Activated CD4-positive, alpha-beta T cell treated with anti-CD3 and anti-CD28 coated beads for 24 hours (primary cell): ENCODE measurements at regions not wholly inside any gene's neighbourhood (a gene's known extent, or its start where the extent isn't known, plus 50 kb on each side); places are given as distances from the start of the nearest gene placed in this dataset.

Experiments used
- DNase-seq, 2 donors: peaks; one replicate each; pipeline ENCODE4 v3.0.0-alpha.2; 2020; ENCODE audit warnings: low read depth in 2 of 2

- no peak for DNase-seq
Observed at GRCh38 chr10:124265776-124266467, 152.8 kb downstream of the OAT start.

DNA sequence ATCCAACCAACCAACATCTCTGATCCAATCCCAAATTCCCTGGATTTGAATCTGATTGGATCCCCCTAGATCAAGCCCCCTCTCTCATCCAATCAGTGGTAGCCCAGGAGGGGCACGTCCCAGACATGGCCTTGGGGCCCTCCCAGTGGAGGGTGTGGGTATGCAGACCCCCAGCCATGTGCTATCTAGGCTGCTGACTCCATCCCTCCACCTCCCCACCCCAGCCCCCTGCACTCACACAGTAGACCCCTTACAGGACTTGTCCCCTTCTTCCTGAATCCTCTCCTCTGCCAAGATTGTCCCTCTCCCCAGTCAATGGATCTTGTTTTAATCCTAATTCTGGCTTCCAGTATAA, 153.4 kb downstream of the OAT start:
- DNase-seq, result no peak

DNA sequence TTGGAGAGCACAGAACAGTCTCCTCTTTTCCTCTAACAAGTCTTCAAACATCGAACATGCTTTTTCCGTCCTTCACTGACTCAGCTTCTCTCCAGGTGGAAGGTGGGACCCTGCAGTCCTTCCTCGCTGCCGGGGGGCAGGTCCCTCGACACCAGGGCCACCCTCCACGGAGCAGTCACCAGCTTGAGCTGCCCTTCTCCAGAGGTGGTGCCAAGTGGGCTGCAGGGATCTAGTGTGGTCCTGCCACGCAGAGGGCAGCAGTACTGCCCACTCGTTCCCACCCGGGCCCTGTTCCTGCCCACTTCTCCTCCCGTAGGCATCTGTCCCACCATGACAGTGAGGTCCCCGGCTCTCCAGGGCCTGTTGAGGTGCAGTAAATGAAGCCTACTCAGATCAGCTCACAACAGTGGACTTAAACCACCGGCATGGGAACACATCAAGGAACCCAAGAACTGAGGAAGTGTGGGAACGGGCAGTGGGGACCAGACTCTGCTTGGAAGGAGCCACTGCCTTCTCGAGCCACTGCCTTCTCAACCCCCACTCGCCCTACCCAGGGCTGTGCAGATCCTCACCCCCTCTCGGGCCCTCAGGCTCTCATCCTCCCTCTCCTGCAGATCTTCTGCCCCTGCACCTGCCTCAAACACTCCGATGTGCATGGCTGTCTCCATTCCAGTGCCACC, 153.9 kb downstream of the OAT start:
- DNase-seq, result no peak

DNA sequence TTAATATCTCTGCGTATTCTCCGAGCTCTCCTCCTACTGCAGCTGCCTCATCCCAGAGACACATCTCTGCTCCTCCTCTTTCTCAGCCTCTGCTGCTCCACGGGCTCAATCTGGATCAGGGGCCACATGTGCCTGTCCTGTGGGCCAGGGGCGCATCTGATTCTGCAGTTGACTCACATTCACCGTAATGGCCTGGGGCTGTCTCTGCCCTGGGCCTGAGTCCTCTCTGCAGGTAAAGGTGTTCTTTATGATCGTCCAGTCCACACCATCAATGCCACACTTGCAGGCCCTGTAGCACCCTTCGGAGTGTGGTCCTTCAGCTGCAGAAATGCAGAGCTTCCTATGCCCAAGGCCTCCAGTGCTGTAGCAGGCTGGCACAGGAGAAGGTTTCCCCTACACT, 154.5 kb downstream of the OAT start:
- DNase-seq, result no peak

DNA sequence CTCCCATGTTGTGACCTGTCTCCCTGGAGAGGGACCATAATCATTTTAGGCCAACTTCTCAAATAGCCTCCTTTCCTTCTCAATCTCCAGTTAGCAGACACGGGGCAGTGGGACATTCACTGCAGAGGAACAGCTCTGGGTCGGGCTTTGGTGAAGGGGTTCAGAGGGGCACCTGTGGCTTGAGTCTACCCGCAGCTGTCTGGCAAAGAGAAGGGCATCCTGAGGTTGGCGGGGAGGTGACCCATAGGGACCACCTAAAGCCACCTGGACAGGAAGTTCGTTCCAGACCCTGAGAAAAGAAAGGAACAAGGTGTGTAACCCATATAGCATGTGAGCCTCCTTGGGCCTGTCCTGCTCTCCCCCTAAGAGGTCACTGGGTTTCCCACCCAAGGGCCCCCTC, 155.0 kb downstream of the OAT start:
- no peak for DNase-seq

DNA sequence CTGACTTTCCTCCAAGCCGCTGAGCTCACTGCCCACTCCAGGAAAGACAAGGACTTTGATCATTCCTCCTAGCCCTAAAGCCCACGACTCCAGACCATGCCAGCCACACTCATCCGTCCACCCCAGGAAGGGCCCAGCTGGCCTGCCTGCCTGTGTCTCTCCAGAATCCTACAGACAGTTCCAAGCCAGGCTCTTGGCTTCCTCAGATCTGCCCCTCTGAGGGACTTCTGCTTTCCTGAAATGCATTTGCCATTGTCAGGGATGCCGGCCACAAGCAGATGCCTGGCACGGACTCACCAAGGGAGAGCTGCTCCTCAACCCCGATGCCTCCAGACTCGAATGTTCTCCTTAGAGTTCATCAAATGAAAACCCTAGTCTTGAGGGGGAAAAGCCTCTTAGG, 155.8 kb downstream of the OAT start:
- no peak for DNase-seq

- DNase-seq, result no peak
Observed at GRCh38 chr10:124262234-124262865, 156.4 kb downstream of the OAT start.

- no peak for DNase-seq
Observed at GRCh38 chr10:124259139-124259825, 159.4 kb downstream of the OAT start.

DNA sequence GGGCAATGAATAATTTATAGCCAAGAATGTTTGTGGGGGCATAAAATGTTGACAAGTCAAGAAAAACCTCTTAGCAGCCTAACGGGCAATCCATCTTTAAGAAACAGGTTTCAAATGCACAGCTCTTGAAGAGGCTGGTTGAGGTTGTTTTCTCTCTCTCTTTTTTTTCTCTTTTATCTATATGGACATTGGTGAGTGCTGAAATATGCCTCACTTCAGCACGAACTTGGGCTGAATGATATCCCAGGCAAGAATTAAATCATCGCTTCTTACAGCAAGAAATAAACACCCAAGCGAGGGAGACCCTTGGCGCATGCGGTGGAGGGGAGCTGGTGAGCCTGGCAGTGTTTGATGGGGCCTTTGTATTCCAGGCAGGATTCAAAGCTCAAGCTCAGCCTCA, 160.9 kb downstream of the OAT start:
- no peak for DNase-seq

DNA sequence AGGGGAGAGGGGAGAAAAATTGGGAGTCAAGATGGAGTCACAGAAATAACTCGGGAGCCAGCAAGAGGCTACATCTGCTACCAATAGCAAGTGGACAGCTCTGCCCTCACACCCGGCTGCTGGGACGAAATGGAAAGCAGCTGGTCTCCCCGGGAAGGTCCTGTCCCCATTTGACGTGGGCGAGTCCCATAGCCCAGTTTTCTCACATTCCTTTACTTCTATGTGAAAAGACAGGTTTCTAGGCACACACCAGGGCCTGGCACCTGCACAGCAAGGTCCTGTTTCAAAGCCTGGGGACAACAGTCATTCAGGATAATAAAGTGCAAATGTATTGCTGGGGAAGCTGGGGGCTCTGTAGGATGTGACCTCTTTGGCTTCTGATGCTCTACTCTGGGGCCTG, 162.6 kb downstream of the OAT start:
- no peak for DNase-seq

- DNase-seq, result no peak
Observed at GRCh38 chr10:124255556-124255955, 162.2 kb upstream of the CHST15 start.

DNA sequence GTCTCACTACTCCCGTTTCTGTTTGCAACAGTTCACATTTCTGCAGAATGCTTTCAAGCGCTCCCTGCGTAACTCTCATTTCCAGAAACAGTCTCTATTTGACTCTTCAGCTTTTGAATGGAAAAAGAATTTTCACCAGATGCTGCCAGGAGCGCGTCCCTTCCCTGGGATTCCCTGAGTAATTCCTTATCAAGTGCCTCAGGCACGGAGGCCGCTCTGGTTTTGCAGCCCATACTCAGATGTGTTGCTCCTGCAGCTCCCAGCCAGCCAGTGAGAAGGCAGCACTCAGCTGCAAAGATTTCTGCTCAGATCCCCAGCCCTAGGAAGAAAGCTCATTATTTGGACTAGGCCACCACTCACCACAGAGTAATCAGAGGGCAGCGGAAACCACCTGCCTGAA, 161.1 kb upstream of the CHST15 start:
- DNase-seq, result no peak

DNA sequence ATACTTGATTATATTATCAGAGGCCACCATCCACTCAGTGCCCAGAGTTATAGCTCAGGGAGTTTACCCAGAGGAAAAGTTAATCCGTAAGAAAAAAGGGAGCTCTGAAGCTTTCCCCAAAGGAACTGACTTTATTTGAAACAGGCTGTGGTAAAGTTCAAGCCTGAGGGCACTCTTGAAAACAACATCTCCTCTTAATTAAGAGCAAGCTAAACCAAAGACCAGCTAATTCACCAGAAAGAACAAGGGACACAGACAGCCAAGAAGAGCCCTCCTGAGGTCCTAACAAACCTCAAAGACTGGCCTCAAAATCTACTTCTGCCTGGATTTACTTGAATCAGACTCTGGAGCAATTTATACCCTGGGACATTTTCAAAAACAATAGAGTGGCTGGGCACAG, 159.6 kb upstream of the CHST15 start:
- DNase-seq, result no peak

- no peak for DNase-seq
Observed at GRCh38 chr10:124252097-124252715, 158.8 kb upstream of the CHST15 start.

DNA sequence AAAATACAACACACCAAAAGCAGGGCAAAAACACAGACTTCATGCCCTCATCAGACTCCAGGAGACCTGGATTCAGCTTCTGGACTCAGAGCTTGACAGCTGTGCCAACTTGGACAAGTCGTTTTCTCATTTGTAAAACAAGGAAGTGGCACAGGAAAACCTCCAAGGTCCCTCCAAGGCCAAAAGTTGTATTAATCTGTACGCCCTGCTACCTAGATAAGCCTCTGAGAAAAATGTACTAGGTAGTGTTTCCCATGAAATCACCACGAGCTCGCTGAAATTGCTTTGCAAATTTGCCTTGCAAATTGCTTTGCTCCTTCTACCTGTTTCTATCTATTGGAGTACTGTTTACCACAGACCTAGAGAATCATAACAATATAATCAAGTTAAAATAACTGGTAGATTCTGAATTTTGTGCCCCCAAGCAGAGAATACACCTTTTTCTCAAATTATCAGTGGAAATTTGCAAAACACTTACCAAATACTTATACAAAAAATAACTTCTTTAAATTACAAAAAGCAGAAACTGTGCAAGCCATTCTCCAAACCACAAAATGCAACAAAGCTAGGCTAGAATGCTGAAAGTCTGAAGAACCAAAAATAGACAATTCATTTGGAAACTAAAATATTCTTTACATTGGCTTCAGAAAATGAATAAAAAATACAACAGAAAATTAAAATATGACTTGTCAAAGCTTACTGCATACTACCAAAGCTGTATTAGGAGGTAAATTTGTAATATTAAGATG, 158.1 kb upstream of the CHST15 start:
- DNase-seq, result no peak

DNA sequence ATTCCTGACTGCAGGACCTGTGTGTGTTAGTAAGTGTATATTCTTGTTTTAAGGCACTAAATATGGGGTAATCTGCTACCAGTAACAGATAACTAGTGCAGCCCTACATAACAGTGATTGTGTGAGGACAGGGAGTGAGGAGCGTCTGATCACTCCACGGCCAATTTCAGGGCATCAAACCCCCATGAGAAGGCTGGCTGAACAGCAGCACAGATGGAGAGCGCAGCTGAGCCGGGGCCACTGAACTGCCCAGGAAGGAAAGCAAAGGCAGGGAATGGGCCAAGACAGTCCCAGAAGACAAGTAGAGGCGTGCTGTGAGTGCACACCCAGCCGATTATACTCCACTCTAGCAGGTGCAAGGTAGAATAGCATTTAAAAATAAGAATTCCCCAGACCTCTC, 157.1 kb upstream of the CHST15 start:
- DNase-seq, result no peak

DNA sequence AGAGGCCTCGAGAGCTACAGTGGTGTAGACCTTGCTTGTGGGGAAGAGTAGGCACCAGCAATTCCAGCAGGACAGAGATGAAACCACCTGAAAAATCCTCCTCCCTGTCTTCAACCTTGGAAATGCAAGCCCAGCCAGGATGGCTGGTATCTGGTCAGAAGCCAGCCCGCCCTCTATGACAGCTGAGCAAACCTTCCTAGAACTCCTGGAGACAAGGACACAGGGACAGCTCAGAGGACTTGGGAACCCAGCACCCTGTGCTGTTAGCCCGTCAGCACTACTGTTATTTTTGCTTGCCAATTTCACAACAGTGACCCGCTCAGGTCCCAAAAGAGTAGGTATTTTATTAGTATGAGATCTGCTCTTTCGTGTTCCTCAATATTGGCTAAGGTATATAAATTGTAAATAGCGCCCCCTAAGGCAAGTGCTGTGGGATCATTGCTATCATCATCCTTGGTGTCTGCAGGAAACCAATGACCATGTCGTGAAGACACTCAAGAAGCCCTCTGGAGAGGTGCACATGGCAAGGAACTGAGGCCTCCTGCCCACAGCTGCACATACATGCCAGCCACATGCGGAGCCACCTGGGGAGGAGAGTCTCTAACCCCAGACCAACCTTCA, 156.5 kb upstream of the CHST15 start:
- DNase-seq, result no peak

- DNase-seq, result no peak
Observed at GRCh38 chr10:124249196-124249595, 155.8 kb upstream of the CHST15 start.

DNA sequence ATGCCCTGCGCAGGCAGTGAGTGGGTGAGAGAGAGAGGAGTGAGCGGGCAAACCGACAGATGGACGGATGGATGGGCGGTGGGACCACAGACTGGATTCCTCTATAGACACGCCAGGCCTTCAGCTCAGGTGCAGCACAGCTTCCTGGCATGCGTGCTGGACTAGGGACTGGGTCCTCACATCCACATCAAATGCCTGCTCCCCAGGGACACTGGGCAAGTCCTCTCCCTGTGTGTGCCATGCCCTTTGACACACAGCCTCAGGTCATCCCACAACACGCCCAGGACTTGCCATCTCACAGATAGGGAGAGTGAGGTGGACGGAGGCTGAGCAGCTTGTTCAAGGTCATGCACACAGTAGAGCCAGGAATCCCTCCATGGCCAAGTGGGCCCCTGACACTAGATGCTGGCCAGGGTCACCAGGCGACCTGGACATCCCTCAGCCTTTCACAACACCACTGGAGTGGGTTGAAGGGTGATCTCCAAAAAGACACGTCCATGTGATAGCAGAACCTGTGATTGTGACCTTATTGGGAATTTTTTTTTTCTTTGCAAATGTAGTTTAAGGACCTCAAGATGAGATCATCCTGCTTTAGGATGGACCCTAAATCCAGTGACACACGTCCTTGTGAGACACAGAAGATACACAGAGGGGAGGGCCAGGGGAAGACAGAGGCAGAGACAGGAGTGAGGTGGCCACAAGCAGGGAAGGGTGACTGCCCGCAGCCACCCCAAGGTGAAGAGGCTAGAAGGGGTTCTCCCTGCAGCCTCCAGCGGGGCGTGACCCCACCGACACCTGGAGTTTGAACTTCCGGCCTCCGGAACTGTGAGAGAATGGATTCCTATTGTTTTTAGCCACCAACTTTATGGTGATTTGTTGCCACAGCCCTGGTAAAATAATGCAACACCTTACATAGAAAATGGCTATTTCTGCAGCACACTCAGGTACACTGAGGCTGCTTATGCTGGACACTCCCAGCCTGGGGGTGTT, 155.0 kb upstream of the CHST15 start:
- DNase-seq, result no peak
